NCI-H1105 (cell line): ENCODE measurements at regions not wholly inside any gene's neighbourhood (a gene's known extent, or its start where the extent isn't known, plus 50 kb on each side); places are given as distances from the start of the nearest gene placed in this dataset.
"Not testable (repeated sequence)": the region's sequence is repeated elsewhere in the genome, so short reads cannot be mapped to it uniquely, and the experiment has no call there.

ENCODE experiments used
- DNase-seq: peaks from one replicate; lab custom pipeline; 2025; lab: John Stamatoyannopoulos, UW

- DNase-seq: no peak
Observed at GRCh38 chr5:166860426-166860825, 1431.0 kb upstream of the WWC1 start.

DNA sequence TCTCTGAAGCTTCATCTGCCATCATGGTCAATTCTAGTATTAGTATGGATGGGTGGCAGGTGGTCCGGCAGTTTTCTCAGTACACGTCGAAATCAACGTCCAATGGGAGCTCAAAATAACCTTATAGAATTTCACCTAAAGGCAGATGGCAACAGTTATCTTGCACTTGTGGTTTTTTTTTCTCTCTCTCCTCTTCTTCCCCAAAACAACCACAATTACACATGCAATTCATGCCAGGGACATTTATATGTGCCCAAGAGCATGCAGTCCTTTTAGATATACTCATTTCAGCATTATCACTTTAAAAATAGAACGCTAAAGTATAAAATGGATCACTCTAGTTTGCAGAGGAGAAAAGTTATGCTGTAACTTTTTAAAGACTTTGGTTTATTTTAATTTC is 1428.9 kb upstream of the WWC1 start:
- DNase-seq: no peak

- DNase-seq: no peak
Observed at GRCh38 chr5:166865206-166865605, 1426.2 kb upstream of the WWC1 start.

- DNase-seq: no peak
Observed at GRCh38 chr5:166880456-166880855, 1411.0 kb upstream of the WWC1 start.

DNA sequence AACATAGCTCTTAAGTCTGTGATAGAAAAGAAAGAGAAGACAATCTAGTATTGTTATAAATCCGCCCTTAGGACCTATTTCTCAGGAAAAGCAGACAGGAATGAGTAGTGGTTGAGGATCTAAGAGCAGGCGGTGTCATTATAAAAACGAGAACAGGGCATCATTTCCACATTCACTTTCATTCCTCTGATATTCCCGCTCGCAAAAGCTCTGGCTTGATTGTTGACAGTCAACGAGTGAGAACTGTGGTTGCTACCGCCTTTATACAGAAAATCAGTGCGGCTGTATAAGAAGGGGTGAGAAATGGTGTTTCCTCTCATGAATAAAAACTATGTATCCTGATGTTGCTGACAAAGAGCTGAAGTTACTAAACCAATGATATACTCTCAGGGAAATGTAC is 1409.6 kb upstream of the WWC1 start:
- no peak for DNase-seq

DNA sequence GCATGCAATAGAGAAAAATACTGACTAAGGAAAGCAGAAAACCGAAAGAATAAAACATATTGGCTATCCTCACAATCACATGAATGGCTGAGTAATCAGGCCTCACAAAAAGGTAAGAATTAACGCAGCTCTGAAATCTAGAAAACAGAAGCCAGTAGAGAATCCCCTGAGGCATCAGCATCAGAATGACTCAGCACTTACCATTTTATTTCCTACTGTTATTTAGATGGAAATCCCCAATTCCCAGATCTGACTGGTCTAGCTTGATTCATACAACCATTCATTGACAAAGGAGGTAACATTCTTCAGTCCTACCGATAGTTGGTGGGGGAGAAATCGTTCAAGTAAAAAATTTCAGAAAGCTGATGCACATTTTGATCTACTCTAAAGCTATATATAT is 1408.4 kb upstream of the WWC1 start:
- no peak for DNase-seq

DNA sequence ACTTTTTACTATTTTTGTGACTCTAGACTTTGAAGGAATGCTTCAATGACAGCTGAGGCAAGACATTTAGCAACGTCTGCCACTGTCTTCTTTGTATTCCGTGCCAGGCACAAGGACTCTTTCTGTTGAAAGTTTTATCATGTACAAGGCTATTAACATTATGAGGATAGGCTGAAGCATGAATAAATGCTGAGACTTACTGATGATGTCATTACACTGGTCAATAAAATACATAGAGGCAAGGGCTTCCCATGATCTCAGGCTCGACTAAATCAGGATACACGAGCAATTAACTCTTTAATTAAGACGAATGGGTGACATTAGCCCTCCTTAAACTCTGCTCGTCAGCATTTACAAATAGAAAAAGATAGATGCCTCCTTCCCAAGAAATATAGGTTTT is 1393.3 kb upstream of the WWC1 start:
- no peak for DNase-seq

DNA sequence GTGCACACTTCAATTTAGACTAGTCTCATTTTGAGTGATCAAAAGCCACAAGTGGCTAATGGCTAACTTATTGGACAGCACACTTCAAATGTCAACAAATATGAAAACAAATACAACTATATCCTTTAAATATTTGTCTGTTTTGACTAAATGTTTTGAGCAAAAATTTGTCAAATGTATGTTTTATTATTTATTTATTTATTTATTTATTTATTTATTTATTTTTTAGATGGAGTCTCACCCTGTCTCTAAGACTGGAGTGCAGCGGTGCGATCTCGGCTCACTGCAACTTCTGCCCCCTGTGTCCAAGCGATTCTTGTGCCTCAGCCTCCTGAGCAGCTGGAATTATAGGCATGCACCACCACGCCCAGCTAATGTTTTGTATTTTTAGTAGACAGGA is 1392.1 kb upstream of the WWC1 start:
- DNase-seq: no peak

DNA sequence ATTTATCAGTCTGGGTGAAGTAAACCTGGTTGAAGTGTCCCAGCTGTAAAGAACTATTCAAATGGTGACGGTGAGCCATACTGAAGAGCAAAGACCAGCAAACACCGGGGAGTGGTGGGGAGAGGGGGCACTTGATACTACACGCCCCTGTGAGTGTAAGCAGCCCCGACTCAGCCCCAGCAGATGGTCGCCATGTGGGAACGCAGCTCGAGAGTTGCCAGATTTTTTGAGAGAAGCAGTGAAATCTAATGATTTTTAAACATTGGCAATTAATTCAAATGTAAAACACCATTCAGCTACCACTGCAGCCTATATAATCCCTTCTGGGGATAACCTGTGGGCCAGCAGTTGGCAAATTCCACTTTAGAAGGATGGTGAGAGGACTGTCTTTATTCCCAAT is 1386.9 kb upstream of the WWC1 start:
- DNase-seq: no peak

DNA sequence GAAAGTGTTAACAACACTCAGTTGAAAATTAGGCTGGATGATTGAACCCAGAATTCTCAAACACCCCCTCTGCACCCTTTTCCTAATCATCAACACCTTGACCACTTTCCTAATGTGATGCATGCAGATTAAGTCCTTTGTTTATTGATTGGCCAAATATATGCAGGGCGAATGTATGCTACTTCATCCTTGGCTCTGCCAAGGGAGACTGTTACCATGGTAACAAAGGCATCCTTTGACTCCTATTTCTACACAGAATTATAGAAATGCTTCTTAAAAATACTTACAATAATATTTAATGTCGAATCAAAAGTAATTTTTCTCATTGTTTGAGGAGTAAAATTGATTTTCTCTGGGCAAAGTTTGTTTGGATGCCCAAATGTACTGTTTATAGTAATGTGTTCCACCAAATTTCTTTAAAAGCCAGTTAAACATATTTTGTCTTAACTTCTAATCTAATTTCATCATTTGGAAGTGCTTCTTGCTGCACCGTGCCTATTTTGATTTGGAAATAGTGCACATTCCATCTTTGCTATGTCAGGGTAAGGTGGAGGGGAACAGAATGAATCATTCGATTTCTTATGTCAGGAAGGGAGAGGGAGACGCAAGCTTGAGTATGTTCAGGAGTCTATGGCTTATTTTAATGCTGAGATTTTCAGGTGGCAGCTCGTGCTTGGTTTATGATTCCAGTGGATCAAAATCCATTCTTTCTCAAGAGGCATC is 1384.3 kb upstream of the WWC1 start:
- no peak for DNase-seq

DNA sequence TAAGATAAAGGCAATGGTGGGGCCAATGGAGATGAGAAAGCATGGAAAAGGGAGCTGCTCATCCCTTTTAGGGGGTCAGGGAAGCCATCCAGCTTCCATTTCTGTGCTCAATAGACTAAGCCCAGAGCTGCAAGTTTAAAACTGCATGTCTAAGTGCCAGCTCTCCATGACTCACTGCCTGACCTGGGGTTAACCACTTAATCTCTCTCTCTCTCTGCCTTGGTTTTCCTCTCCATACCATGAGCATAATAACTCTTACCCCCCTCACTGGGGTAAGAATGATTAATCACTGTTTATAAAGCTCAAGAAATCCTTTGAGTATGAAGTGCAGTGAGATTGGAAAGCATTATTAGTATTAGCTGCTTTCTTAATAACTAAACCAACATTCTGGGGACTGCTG is 1382.4 kb upstream of the WWC1 start:
- no peak for DNase-seq

DNA sequence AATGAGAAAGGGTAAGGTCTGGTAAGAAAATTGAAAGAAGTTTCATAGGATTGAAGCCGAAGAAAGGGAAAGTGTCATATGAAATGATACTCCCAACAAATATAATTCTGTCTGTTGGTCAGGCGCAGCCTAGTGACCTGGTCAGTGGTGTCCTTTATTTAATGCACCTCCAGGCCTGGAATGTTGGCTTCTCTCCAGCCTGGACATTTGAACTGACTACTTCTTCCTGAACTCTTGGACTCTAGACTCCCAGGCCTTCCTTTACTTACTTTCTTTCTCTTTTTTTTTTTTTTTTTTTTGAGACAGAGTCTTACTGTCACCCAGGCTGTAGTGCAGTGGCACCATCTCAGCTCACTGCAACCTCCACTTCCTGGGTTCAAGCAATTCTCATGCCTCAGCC is 1381.5 kb upstream of the WWC1 start:
- no peak for DNase-seq

GRCh38 chr5:166910995-166911394 is 1380.5 kb upstream of the WWC1 start:
- DNase-seq: no peak

- DNase-seq: no peak
Observed at GRCh38 chr5:166916021-166916420, 1375.4 kb upstream of the WWC1 start.

- DNase-seq: no peak
Observed at GRCh38 chr5:166926138-166926537, 1365.3 kb upstream of the WWC1 start.

DNA sequence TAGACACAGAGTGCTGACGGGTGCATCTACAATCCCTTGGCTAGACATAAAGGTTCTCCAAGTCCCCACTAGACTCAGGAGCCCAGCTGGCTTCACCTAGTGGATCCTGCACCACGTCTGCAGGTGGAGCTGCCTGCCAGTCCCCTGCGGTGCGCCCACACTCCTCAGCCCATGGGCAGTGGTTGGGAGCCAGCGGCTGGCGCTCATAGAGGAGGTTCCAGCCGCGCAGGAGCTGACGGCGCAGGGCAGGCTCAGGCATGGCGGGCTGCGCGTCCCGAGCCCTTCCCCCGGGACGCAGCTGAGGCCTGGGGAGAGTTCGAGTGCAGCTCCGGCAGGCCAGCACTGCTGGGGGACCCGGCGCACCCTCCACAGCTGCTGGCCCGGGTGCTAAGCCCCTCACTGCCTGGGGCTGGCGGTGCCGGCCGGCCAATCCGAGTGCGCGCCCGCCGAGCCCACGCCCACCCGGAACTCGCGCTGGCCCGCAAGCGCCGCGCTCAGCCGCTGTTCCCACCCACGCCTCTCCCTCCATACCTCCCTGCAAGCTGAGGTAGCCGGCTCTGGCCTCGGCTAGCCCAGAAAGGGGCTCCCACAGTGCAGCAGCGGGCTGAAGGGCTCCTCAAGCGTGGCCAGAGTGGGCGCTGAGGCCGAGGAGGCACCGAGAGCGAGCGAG is 1364.5 kb upstream of the WWC1 start:
- not testable (repeated sequence) for DNase-seq

DNA sequence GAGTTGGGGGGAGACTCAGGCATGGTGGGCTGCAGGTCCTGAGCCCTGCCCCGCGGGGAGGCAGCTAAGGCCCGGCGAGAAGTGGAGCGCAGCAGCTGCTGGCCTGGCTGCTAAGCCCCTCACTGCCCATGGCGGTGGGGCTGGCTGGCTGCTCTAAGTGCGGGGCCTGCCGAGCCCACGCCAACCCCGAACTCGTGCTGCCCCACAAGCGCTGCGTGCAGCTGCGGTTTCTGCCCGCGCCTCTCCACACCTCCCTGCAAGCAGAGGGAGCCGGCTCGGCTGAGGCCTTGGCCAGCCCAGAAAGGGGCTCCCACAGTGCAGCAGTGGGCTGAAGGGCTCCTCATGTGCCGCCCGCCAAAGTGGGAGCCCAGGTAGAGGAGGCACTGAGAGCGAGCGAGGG is 1355.1 kb upstream of the WWC1 start:
- DNase-seq: no peak

- no peak for DNase-seq
Observed at GRCh38 chr5:166938071-166938470, 1353.4 kb upstream of the WWC1 start.

- DNase-seq: no peak
Observed at GRCh38 chr5:166942948-166943347, 1348.5 kb upstream of the WWC1 start.

DNA sequence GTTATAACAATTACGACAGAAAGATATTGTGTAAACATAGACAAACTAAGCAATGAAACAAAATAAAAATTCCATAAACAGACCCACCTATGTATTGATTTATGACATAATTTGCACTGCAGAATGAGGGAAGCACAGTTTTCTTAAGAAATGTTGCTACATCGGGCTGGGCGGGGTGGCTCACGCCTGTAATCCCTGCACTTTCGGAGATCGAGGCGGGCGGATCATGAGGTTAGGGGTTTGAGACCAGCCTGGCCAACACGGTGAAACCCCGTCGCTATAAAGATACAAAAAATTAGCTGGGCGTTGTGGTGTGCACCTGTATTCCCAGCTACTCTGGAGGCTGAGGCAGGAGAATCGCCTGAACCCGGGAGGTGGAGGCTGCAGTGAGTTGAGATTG is 1344.4 kb upstream of the WWC1 start:
- DNase-seq: no peak

DNA sequence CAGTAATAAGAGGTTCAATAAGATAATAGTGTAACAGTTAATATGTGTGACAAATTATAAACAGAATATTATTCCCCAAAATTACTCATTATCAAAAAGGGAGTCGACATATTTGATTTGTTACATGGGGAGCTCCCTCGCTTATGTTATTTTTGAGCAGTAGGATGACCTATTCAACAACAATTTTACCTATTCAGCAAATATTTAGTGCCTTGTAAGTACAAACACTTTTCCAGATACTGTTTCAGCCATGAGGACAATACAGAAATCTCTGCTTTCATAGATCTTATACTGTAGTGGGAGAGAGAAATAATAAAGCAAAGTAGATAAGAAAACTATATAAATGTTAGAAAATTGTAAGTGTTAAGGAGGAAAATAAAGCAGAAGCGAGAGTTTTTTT is 1342.8 kb upstream of the WWC1 start:
- DNase-seq: no peak

- no peak for DNase-seq
Observed at GRCh38 chr5:166952048-166952447, 1339.4 kb upstream of the WWC1 start.

DNA sequence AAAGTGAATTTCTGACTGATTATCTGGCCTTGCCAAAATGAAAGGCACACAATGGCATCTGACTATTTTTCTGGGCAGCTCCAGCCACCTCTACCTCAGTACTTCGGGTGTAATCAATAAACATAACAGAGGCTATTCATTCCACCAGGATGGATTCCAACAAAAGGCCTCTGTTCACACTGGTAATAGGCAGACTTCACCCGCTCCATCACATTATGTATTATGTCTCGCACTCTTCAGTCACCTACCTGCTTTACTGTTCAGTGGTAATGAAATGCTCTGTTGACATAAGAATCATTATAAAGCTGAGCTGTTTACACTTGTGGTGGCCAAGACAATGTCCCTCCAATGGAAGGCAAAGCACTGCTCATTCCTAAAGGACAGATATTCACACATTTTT is 1333.7 kb upstream of the WWC1 start:
- DNase-seq: no peak

DNA sequence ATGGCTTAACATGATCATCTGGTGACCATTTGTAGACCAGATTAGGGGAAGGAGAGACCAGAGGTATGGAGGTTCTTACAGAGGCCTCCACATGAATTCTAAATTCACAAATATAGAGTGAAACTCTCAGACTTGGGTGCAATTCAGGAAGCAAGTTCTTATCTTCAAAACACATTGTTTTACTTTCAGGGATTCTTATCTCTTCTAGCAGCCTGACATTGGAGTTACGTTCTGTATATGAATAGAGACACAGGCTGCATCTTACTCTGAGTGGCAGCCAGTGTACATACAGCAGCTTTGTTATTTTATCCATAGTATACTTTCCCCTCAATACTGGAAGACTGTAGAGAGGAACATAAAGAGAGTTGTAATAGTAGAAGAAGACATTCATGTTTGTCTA is 1331.7 kb upstream of the WWC1 start:
- no peak for DNase-seq
